GM12864 (cell line): ENCODE measurements at regions not wholly inside any gene's neighbourhood (a gene's known extent, or its start where the extent isn't known, plus 50 kb on each side); places are given as distances from the start of the nearest gene placed in this dataset.

Experiments
- DNase-seq: peaks from one replicate; pipeline ENCODE4 v3.0.0-alpha.2; 2011; ENCODE audit warnings: low read depth
- H3K4me3 ChIP-seq: 2 replicates; pipeline ENCODE4 v1.5.1; 2011; ENCODE audit warnings: mild to moderate bottlenecking, low read depth, low read length, control low read depth
- TF ChIP-seq, protein P1 (sequence below): IDR thresholded peaks from 2 replicates; pipeline ENCODE4 v1.5.1; 2011; ENCODE audit warnings: low read depth, mild to moderate bottlenecking, moderate library complexity, low read length, control low read depth, inconsistent platforms; ENCODE audit errors: missing control alignments

DNA sequence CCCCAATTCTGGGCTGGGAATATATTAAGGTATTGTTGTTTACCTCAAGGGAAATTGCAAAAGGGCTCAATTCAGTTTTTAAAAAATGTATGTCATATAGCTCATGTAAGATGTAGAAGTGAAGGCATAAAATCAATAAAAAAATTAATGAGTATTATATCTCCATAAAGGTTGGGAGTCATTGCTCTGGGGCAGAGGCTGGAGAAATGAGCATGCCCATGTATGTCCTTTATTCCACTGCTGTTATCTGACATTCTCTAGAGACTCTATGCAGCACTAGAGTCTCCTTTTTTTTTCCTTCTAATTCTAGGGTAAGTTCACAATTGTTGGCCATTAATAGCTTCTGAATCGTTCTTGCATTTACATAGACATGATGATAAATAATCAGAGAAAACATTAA, 394.8 kb downstream of the KLF12 start:
- TF ChIP-seq, protein P1, sequence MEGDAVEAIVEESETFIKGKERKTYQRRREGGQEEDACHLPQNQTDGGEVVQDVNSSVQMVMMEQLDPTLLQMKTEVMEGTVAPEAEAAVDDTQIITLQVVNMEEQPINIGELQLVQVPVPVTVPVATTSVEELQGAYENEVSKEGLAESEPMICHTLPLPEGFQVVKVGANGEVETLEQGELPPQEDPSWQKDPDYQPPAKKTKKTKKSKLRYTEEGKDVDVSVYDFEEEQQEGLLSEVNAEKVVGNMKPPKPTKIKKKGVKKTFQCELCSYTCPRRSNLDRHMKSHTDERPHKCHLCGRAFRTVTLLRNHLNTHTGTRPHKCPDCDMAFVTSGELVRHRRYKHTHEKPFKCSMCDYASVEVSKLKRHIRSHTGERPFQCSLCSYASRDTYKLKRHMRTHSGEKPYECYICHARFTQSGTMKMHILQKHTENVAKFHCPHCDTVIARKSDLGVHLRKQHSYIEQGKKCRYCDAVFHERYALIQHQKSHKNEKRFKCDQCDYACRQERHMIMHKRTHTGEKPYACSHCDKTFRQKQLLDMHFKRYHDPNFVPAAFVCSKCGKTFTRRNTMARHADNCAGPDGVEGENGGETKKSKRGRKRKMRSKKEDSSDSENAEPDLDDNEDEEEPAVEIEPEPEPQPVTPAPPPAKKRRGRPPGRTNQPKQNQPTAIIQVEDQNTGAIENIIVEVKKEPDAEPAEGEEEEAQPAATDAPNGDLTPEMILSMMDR = no peak
- no peak overlapping the region for H3K4me3 ChIP-seq
- no peak for DNase-seq

DNA sequence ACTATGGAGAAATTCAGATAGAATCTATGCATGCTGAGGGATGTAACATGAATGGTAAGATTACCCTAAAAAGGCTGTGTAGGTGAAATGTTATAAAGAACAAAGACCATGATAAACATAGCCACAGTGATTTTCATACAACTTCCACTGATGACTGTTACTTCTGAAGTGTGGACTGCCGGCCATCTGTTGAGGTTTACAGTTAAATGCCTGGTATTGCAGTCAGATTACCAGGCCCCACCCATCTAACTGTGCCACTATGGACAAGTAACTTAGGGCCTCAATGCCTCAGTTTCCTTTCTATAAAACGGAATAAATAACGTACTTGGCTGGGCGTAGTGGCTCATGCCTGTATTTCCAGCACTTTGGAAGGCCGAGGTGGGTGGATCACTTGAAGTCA, 395.6 kb downstream of the KLF12 start:
- TF ChIP-seq, protein P1 = no peak
- H3K4me3 ChIP-seq = no peak overlapping the region

DNA sequence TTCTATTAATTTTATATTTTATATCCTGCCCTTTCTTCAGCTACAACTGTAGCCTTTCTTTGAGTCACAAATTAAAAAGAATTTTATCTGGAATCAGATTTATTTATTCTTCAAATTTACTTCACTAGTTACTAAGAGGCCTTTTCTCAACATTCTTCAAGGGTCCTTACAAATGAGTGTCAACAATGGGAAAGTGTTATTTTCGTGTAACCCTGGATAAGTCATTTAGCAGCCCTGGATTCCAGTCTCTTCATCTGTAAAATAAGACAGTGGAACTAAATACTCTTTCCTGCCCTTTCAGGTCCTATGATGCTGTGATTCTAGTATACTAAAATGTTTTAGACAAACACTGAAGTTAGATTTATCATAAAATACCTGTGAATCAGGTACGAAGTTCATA, 397.0 kb downstream of the KLF12 start:
- no peak for DNase-seq
- TF ChIP-seq, protein P1 = no peak
- no peak overlapping the region for H3K4me3 ChIP-seq

More for the DNA sequence above, 395.6 kb downstream of the KLF12 start:
- no peak for DNase-seq

DNA sequence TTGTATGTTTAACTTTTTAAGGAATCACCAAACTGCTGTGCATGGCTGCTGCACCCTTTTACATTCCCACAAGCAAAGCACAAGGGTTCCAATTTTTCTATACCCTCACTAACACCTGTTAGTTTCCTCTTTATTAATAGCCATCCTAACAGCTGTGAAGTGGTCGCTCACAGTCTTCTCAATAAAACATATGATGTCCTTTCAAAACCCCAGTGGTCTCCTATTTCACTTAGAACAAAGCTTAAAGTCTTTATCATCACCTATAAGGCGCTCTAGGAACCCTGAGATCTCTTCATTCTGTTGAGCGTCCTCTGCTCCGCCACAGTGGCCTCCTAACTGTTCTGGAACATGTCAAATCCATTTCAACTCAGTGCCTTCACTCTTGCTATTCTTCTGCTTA, 400.5 kb downstream of the KLF12 start:
- H3K4me3 ChIP-seq = no peak overlapping the region
- DNase-seq = no peak
- TF ChIP-seq, protein P1 = no peak

DNA sequence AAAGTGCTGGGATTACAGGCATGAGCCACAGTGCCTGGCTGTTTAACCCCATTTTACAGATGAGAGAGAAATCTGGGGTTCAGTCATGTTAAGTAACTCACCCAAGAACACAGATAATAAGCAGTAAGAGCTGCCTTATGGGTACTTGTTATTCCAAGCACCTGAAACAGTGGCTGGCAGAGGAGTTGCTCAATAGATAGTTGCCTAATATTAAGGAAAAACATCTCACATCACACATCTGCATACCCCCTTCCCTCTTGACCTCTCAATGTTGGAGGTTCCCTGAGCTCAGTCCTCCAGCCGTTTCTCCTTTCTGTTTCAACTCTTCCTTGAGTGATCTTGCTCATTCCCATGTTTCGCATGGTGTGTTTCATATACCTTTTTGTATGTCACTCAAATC, 401.9 kb downstream of the KLF12 start:
- no peak overlapping the region for H3K4me3 ChIP-seq
- TF ChIP-seq, protein P1 = no peak
- no peak for DNase-seq

DNA sequence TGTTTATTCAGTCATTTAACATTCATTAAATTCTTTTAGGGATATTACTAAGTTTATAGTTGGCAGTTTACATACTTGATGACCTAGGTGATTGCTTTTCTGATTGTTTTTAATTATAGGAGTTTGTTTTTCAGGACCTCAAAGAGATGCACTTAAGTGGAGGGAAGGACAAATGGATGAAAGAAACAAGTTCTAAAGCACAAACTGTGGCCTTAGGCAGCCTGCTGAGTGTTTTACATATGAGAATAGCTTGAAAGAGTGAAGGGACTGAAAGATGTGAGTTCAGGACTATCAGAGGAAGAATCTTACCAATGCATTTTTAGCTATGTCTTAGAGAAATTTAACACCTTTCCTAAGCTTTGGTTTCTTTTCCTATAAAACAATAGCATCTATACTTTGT, 402.6 kb downstream of the KLF12 start:
- TF ChIP-seq, protein P1 = no peak
- H3K4me3 ChIP-seq = no peak overlapping the region
- DNase-seq = no peak

DNA sequence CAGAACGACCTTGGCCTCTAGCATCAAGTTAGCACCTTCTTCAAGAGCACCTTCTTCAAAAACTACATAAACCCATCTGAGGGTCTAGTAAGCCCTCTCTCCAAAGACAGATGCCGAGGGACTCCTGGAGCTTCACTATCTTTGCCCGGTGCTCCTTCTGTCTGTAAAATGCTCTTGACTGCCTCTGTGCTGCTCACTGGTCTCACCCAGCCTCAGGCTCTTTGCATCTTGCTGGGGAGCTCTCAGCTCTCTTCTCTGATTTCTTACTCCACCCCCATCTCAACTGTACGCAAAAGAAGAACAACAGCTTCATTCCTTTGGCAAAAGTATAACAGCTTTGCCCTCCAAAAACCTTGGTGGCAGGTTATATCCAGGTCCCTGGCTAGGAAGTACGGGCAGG, 404.2 kb downstream of the KLF12 start:
- H3K4me3 ChIP-seq = no peak overlapping the region
- TF ChIP-seq, protein P1 = no peak
- no peak for DNase-seq
